Activated naive CD8-positive, alpha-beta T cell treated with anti-CD3 and anti-CD28 coated beads, Interleukin-2, amount 10 ng/mL, durations not matched to agents 7 days and 5 days (primary cell): ENCODE measurements at regions not wholly inside any gene's neighbourhood (a gene's known extent, or its start where the extent isn't known, plus 50 kb on each side); places are given as distances from the start of the nearest gene placed in this dataset.

Source experiments
- ATAC-seq: fragments of 150-1000 bp; cut with Tn5 transposase; one replicate; pipeline ENCODE4 v1.10.0; 2021; ENCODE audit warnings: low read depth, moderate library complexity
- POLR2A ChIA-PET: fragments of 350-600 bp; sonication (Branson Sonifier 250); formaldehyde crosslinking; loops from one replicate; lab custom pipeline; 2021; ENCODE audit warnings: antibody characterized with exemption; lab: Charles Lee
- DNase-seq: peaks from one replicate; pipeline ENCODE4 v3.0.0; 2021
- H3K27ac Mint-ChIP-seq: one replicate; pipeline ENCODE4 v1.8.0; 2022; ENCODE audit warnings: mild to moderate bottlenecking, mixed read lengths
- H3K27me3 Mint-ChIP-seq: one replicate; pipeline ENCODE4 v1.8.0; 2022; ENCODE audit warnings: mild to moderate bottlenecking, moderate library complexity, mixed read lengths
- H3K36me3 Mint-ChIP-seq: one replicate; pipeline ENCODE4 v1.8.0; 2021; ENCODE audit warnings: mild to moderate bottlenecking, mixed read lengths
- H3K4me1 Mint-ChIP-seq: one replicate; pipeline ENCODE4 v1.8.0; 2021; ENCODE audit warnings: mixed read lengths
- H3K4me3 Mint-ChIP-seq: one replicate; pipeline ENCODE4 v1.8.0; 2022; ENCODE audit warnings: mild to moderate bottlenecking, moderate library complexity, mixed read lengths
- H3K9me3 Mint-ChIP-seq: one replicate; pipeline ENCODE4 v1.8.0; 2021; ENCODE audit warnings: mixed read lengths

- H3K4me3 Mint-ChIP-seq: no peak overlapping the region
- ATAC-seq (no peak), DNase-seq (no peak)
These were observed 1122.3 kb upstream of the ADGRL2 start for GRCh38 chr1:80678438-80678837.

GRCh38 chr1:80675454-80675853 lies 1125.3 kb upstream of the ADGRL2 start:
- no peak overlapping the region for H3K27ac Mint-ChIP-seq
- peaks cover 6% of the 10 kb centered on the region for H3K9me3 Mint-ChIP-seq
- POLR2A ChIA-PET: no interaction called here
- DNase-seq: no peak
- H3K27me3 Mint-ChIP-seq: no peaks in the 10 kb centered on the region
- H3K36me3 Mint-ChIP-seq: no peaks in the 10 kb centered on the region
- no peaks in the 10 kb centered on the region for H3K4me1 Mint-ChIP-seq
- H3K4me3 Mint-ChIP-seq: no peak overlapping the region
- no peak for ATAC-seq

More at GRCh38 chr1:80678438-80678837, 1122.3 kb upstream of the ADGRL2 start:
- Mint-ChIP-seq H3K36me3 (no peaks in the 10 kb centered on the region), H3K27ac (no peak overlapping the region), H3K27me3 (no peaks in the 10 kb centered on the region), H3K9me3 (peaks cover 11% of the 10 kb centered on the region), H3K4me1 (no peaks in the 10 kb centered on the region)
- POLR2A ChIA-PET: no interaction called here

GRCh38 chr1:80673935-80674597 lies 1126.7 kb upstream of the ADGRL2 start:
- H3K4me1 Mint-ChIP-seq: no peaks in the 10 kb centered on the region
- POLR2A ChIA-PET: no interaction called here
- no peak for ATAC-seq

GRCh38 chr1:80668372-80668771 lies 1132.4 kb upstream of the ADGRL2 start:
- H3K4me3 Mint-ChIP-seq: no peak overlapping the region
- no peaks in the 10 kb centered on the region for H3K4me1 Mint-ChIP-seq
- no peak for ATAC-seq
- POLR2A ChIA-PET: no interaction called here
- DNase-seq: no peak
- H3K27me3 Mint-ChIP-seq: no peaks in the 10 kb centered on the region
- H3K27ac Mint-ChIP-seq: no peak overlapping the region
- H3K36me3 Mint-ChIP-seq: no peaks in the 10 kb centered on the region
- H3K9me3 Mint-ChIP-seq: no peaks in the 10 kb centered on the region

More at GRCh38 chr1:80673935-80674597, 1126.7 kb upstream of the ADGRL2 start:
- no peak for DNase-seq
- H3K27ac Mint-ChIP-seq: no peak overlapping the region
- H3K36me3 Mint-ChIP-seq: no peaks in the 10 kb centered on the region
- H3K9me3 Mint-ChIP-seq: peaks cover 6% of the 10 kb centered on the region
- H3K27me3 Mint-ChIP-seq: no peaks in the 10 kb centered on the region
- H3K4me3 Mint-ChIP-seq: no peak overlapping the region

- ATAC-seq: no peak
- no peak overlapping the region for H3K27ac Mint-ChIP-seq
- no peak for DNase-seq
- no peaks in the 10 kb centered on the region for H3K36me3 Mint-ChIP-seq
- no peaks in the 10 kb centered on the region for H3K9me3 Mint-ChIP-seq
- POLR2A ChIA-PET: no interaction called here
- H3K27me3 Mint-ChIP-seq: no peaks in the 10 kb centered on the region
- no peak overlapping the region for H3K4me3 Mint-ChIP-seq
- no peaks in the 10 kb centered on the region for H3K4me1 Mint-ChIP-seq
These were observed 1134.7 kb upstream of the ADGRL2 start for GRCh38 chr1:80666073-80666472.

- DNase-seq (no peak), ATAC-seq (no peak)
- Mint-ChIP-seq H3K36me3 (no peaks in the 10 kb centered on the region), H3K9me3 (peaks cover under 1% of the 10 kb centered on the region), H3K4me1 (no peaks in the 10 kb centered on the region), H3K27me3 (no peaks in the 10 kb centered on the region), H3K4me3 (no peak overlapping the region), H3K27ac (no peak overlapping the region)
- POLR2A ChIA-PET: no interaction called here
These were observed 1141.6 kb upstream of the ADGRL2 start for GRCh38 chr1:80659161-80659560.

- H3K27ac Mint-ChIP-seq: no peak overlapping the region
- no peaks in the 10 kb centered on the region for H3K27me3 Mint-ChIP-seq
- POLR2A ChIA-PET: no interaction called here
- no peaks in the 10 kb centered on the region for H3K36me3 Mint-ChIP-seq
- H3K4me3 Mint-ChIP-seq: no peak overlapping the region
- ATAC-seq (no peak), DNase-seq (no peak)
- no peaks in the 10 kb centered on the region for H3K4me1 Mint-ChIP-seq
- H3K9me3 Mint-ChIP-seq: peaks cover 4% of the 10 kb centered on the region
These were observed 1143.0 kb upstream of the ADGRL2 start for GRCh38 chr1:80657707-80658106.

- ATAC-seq: no peak
- Mint-ChIP-seq H3K9me3 (peaks cover 4% of the 10 kb centered on the region), H3K4me3 (no peak overlapping the region), H3K27ac (no peak overlapping the region), H3K27me3 (no peaks in the 10 kb centered on the region), H3K36me3 (no peaks in the 10 kb centered on the region), H3K4me1 (no peaks in the 10 kb centered on the region)
- POLR2A ChIA-PET: no interaction called here
- DNase-seq: no peak
These were observed 1143.6 kb upstream of the ADGRL2 start for GRCh38 chr1:80657044-80657643.

GRCh38 chr1:80656641-80657040 lies 1144.1 kb upstream of the ADGRL2 start:
- no peak overlapping the region for H3K27ac Mint-ChIP-seq
- H3K27me3 Mint-ChIP-seq: no peaks in the 10 kb centered on the region
- H3K36me3 Mint-ChIP-seq: no peaks in the 10 kb centered on the region
- H3K9me3 Mint-ChIP-seq: peaks cover 4% of the 10 kb centered on the region
- DNase-seq (no peak), ATAC-seq (no peak)
- H3K4me3 Mint-ChIP-seq: no peak overlapping the region
- POLR2A ChIA-PET: no interaction called here
- H3K4me1 Mint-ChIP-seq: no peaks in the 10 kb centered on the region

GRCh38 chr1:80656014-80656636 lies 1144.6 kb upstream of the ADGRL2 start:
- Mint-ChIP-seq H3K9me3 (peaks cover 4% of the 10 kb centered on the region), H3K27me3 (no peaks in the 10 kb centered on the region), H3K27ac (no peak overlapping the region), H3K4me3 (no peak overlapping the region), H3K4me1 (no peaks in the 10 kb centered on the region), H3K36me3 (no peaks in the 10 kb centered on the region)
- POLR2A ChIA-PET: no interaction called here
- no peak for DNase-seq
- no peak for ATAC-seq

GRCh38 chr1:80646053-80646452 lies 1154.7 kb upstream of the ADGRL2 start:
- Mint-ChIP-seq H3K27me3 (no peaks in the 10 kb centered on the region), H3K27ac (no peak overlapping the region), H3K4me3 (no peak overlapping the region), H3K4me1 (no peaks in the 10 kb centered on the region), H3K9me3 (peaks cover 3% of the 10 kb centered on the region), H3K36me3 (no peaks in the 10 kb centered on the region)
- POLR2A ChIA-PET: no interaction called here
- ATAC-seq (no peak), DNase-seq (no peak)

GRCh38 chr1:80645621-80646020 lies 1155.1 kb upstream of the ADGRL2 start:
- ATAC-seq: no peak
- POLR2A ChIA-PET: no interaction called here
- H3K27ac Mint-ChIP-seq: no peak overlapping the region
- no peaks in the 10 kb centered on the region for H3K27me3 Mint-ChIP-seq
- no peak for DNase-seq
- no peak overlapping the region for H3K4me3 Mint-ChIP-seq
- H3K4me1 Mint-ChIP-seq: no peaks in the 10 kb centered on the region
- H3K36me3 Mint-ChIP-seq: no peaks in the 10 kb centered on the region
- peaks cover 3% of the 10 kb centered on the region for H3K9me3 Mint-ChIP-seq

- Mint-ChIP-seq H3K4me3 (no peak overlapping the region), H3K9me3 (peaks cover 6% of the 10 kb centered on the region), H3K27ac (no peak overlapping the region), H3K36me3 (no peaks in the 10 kb centered on the region), H3K4me1 (no peaks in the 10 kb centered on the region), H3K27me3 (no peaks in the 10 kb centered on the region)
- no peak for ATAC-seq
- DNase-seq: no peak
- POLR2A ChIA-PET: no interaction called here
These were observed 1159.8 kb upstream of the ADGRL2 start for GRCh38 chr1:80640978-80641377.
